ENCODE measurements at regions not wholly inside any gene's neighbourhood (a gene's known extent, or its start where the extent isn't known, plus 50 kb on each side); places are given as distances from the start of the nearest gene placed in this dataset.

DNA sequence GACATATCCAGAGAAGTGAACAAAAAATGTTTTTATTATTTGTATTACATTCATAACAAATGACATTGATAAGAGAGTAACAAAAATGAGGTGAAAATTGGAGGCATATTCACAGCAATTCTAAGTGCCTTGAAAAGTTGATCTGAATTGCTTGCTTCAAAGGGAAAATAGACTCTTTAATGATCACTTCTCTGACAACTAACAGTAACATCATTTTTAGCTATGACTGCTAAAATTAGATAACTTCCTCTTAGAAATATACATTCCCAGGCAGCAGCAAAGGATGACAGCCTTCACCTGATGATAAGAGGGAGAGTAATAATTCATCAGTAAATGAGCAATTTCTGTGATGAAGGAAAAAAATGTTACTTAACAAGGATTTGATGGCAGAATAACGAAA, 472.5 kb downstream of the PCDH10 start:
- intact Hi-C loops (cut with DNase I), result no loop called here
- WGBS, 4 donors, result 58 to 70% (median 61%) methylated on average over 1 of the region's 1 CpG
- Histone ChIP-seq H3K9me3 (replicated peaks in 1 of 3) (no peaks in the 10 kb centered on the region), H3K36me3 (replicated peaks in 1 of 2) (no peaks in the 10 kb centered on the region), H3K27ac (no peak overlapping the region), H3K4me1 (replicated peaks in 1 of 2) (no peaks in the 10 kb centered on the region), H3K27me3 (no peaks in the 10 kb centered on the region), H3K4me3 (no peak overlapping the region)
- DNase-seq, result no peak
- TF ChIP-seq, protein P1, sequence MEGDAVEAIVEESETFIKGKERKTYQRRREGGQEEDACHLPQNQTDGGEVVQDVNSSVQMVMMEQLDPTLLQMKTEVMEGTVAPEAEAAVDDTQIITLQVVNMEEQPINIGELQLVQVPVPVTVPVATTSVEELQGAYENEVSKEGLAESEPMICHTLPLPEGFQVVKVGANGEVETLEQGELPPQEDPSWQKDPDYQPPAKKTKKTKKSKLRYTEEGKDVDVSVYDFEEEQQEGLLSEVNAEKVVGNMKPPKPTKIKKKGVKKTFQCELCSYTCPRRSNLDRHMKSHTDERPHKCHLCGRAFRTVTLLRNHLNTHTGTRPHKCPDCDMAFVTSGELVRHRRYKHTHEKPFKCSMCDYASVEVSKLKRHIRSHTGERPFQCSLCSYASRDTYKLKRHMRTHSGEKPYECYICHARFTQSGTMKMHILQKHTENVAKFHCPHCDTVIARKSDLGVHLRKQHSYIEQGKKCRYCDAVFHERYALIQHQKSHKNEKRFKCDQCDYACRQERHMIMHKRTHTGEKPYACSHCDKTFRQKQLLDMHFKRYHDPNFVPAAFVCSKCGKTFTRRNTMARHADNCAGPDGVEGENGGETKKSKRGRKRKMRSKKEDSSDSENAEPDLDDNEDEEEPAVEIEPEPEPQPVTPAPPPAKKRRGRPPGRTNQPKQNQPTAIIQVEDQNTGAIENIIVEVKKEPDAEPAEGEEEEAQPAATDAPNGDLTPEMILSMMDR (IDR thresholded peaks at IDR 0.05), result no peak

- H3K36me3 ChIP-seq (replicated peaks in 1 of 2), result no peaks in the 10 kb centered on the region
- TF ChIP-seq POLR2A (IDR thresholded peaks at IDR 0.05), result no peak
- TF ChIP-seq, protein P1 (IDR thresholded peaks at IDR 0.05), result no peak
- no peak for DNase-seq
- no peak overlapping the region for H3K27ac ChIP-seq
- H3K4me1 ChIP-seq (replicated peaks in 1 of 2), result no peaks in the 10 kb centered on the region
- H3K27me3 ChIP-seq, result no peaks in the 10 kb centered on the region
- intact Hi-C loops (cut with DNase I), result no loop called here
- H3K9me3 ChIP-seq (replicated peaks in 1 of 3), result no peaks in the 10 kb centered on the region
- 66 to 80% (median 70%) methylated on average over 4 of the region's 4 CpGs for WGBS, 4 donors
- H3K4me3 ChIP-seq, result no peak overlapping the region
Measured at GRCh38 chr4:133620555-133620954, 471.5 kb downstream of the PCDH10 start.

DNA sequence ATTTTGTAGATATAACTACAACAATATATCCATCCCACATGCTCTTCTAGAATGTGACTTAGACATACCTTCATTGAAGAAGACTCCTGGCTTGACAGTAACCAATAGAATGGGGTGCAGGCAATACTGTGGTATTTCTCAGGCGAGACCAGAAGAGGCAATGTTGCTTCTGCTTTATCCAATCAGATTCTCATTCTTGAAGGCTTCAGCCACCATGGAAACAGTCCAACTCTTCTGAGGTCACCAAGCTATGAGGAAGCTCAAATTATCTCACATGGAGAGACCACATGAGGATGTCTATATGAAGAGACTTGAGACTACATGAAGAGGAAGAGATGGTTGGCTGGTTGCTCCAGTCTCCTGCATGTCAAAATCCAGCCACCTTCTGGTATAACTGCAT, 469.9 kb downstream of the PCDH10 start:
- WGBS, 4 donors, result 56 to 85% (median 81%) methylated on average over 1 of the region's 1 CpG
- no peaks in the 10 kb centered on the region for H3K27me3 ChIP-seq
- DNase-seq, result no peak
- TF ChIP-seq, protein P1 (IDR thresholded peaks at IDR 0.05), result no peak
- no peak for TF ChIP-seq POLR2A (IDR thresholded peaks at IDR 0.05)
- H3K27ac ChIP-seq, result no peak overlapping the region
- H3K36me3 ChIP-seq (replicated peaks in 1 of 2), result no peaks in the 10 kb centered on the region
- intact Hi-C loops (cut with DNase I), result no loop called here
- no peaks in the 10 kb centered on the region for H3K9me3 ChIP-seq (replicated peaks in 1 of 3)
- no peaks in the 10 kb centered on the region for H3K4me1 ChIP-seq (replicated peaks in 1 of 2)
- no peak overlapping the region for H3K4me3 ChIP-seq

GRCh38 chr4:133600008-133600407, 450.9 kb downstream of the PCDH10 start:
- Histone ChIP-seq H3K4me3 (no peak overlapping the region), H3K4me1 (replicated peaks in 1 of 2) (peaks cover 0 to 4% of the 10 kb centered on the region in 2 donors), H3K36me3 (replicated peaks in 1 of 2) (no peaks in the 10 kb centered on the region), H3K9me3 (replicated peaks in 1 of 3) (no peaks in the 10 kb centered on the region), H3K27ac (no peak overlapping the region), H3K27me3 (no peaks in the 10 kb centered on the region)
- 66 to 87% (median 68%) methylated on average over 2 of the region's 2 CpGs for WGBS, 4 donors
- TF ChIP-seq POLR2A (IDR thresholded peaks at IDR 0.05), result no peak
- TF ChIP-seq, protein P1 (IDR thresholded peaks at IDR 0.05), result no peak
- DNase-seq, result no peak
- intact Hi-C loops (cut with DNase I), result no loop called here

Measured in adrenal gland (tissue), 9 donors.